SKM-1 treated with dmso at 0.1 percent for 144 hours (cell line): ENCODE measurements at regions not wholly inside any gene's neighbourhood (a gene's known extent, or its start where the extent isn't known, plus 50 kb on each side); places are given as distances from the start of the nearest gene placed in this dataset.

ENCODE experiments used
- DNase-seq: peaks from one replicate; lab custom pipeline; 2025; ENCODE audit not compliant: unreplicated experiment; lab: John Stamatoyannopoulos, UW

DNA sequence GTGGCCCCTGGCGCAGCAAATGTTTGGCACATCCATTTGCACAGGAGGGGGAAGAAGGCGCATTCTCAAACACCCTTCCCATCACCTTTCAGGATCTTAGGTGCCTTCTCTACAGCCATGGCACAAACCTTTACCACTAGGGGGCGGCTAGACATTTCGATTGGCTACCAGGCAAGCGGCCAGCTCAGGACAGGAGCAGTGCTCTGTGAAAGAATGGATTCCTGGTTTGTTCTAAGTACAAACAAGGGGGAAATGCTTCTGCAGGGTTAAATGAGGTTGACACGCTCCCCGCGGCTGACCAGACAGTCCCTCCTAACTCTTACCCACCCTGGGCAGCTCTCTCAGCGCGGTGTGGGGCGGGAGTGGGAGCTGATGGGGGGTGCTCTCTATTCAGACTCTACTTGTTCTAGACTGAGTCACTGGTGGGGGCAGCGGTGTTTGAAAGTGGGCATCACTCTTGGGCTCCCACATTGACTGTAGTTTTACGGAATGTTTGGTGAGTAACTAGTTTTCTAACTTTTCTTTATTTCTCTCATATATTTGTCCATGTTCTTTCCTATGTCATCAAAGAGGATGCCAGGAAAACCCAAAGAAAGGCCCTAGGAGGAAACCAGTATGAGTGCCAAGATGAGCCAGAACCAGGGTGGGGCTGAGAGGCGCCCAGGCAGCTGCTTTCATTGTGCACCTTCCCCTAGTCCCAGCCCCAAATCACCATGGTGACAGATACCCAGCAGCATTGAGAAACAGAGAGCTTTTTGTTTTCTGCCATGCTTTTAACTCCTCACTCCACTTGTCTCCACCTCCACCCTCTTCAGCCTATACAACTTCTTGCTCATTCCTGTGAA is 61.4 kb upstream of the GPR158 start:
- DNase-seq, result peak; percentile 9

GRCh38 chr10:25114036-25114411 is 60.8 kb upstream of the GPR158 start:
- DNase-seq, result no peak

GRCh38 chr10:25117757-25118156 is 57.0 kb upstream of the GPR158 start:
- DNase-seq, result no peak

DNA sequence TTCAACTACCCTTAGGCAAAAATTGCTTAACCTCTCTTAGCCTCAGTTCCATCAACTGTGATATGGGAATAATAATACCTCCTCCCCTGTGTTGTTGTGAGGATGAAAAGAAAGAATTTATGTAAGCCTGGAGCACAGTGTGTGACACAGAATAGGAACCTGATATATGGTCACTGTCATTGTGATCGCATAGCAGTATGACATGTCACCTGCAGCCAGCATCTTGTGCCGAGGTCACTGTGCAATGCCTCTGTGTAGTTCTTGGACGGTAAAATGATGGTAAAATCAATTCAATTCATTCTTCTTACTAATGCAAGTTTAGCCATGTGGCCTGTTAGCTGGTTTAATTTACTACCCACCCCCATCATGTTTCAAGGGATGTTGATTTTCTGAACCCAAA is 54.6 kb upstream of the GPR158 start:
- no peak for DNase-seq
